ENCODE measurements at regions not wholly inside any gene's neighbourhood (a gene's known extent, or its start where the extent isn't known, plus 50 kb on each side); places are given as distances from the start of the nearest gene placed in this dataset.

DNA sequence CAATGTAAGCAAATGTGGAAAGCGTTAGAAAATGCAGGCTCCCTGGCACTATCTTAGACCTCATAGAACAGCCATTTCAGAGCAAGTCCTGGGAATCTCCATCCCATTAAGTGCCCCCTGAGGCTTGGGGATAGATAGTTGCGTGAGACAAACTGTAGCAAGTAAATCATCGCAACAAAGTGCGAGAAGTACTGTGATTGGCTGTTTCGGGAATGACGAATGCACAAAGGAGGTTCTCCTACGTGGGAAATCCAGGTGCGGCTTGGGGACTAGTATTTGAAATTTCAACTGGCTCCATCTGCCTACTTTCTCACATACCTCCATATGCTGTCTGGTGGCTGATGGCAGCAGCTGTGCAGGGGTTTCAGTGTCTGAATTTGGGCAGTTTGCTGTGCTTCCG, 84.5 kb downstream of the PLEKHG1 start:
- TF ChIP-seq CTCF (conservative IDR thresholded peaks at IDR 0.05): no peak
- no peak for TF ChIP-seq EZH2 (IDR thresholded peaks at IDR 0.05; ENCODE audit: low read depth)

All from PC-9 (cell line).